Skeletal muscle tissue (tissue), 3 donors: ENCODE measurements at regions not wholly inside any gene's neighbourhood (a gene's known extent, or its start where the extent isn't known, plus 50 kb on each side); places are given as distances from the start of the nearest gene placed in this dataset.

ENCODE experiments used
- H3K27ac ChIP-seq: one replicate; pipeline ENCODE4 v1.7.0; 2013; ENCODE audit warnings: mild to moderate bottlenecking, low read depth, low read length, inconsistent platforms
- H3K27me3 ChIP-seq, 3 donors: one replicate each; pipeline ENCODE4 v1.7.0; 2013; ENCODE audit warnings: low read length in 3 of 3; ENCODE audit not compliant: control insufficient read depth in 3 of 3, insufficient read depth in 3 of 3
- H3K36me3 ChIP-seq, 3 donors: one replicate each; pipeline ENCODE4 v1.7.0; 2013; ENCODE audit warnings: low read length in 3 of 3; ENCODE audit not compliant: control insufficient read depth in 3 of 3, insufficient read depth in 3 of 3
- H3K4me1 ChIP-seq, 3 donors: one replicate each; pipeline ENCODE4 v1.7.0; 2013; ENCODE audit warnings: low read length in 3 of 3, mild to moderate bottlenecking in 3 of 3; ENCODE audit not compliant: control insufficient read depth in 3 of 3, insufficient read depth in 3 of 3
- H3K4me3 ChIP-seq, 3 donors: one replicate each; pipeline ENCODE4 v1.7.0; 2013; ENCODE audit warnings: low read length in 3 of 3
- H3K9ac ChIP-seq, 3 donors: one replicate each; pipeline ENCODE4 v1.7.0; 2013; ENCODE audit warnings: low read length in 3 of 3, mild to moderate bottlenecking in 3 of 3, moderate library complexity in 2 of 3, low read depth in 1 of 3
- H3K9me3 ChIP-seq, 3 donors: one replicate each; pipeline ENCODE4 v1.7.0; 2013; ENCODE audit warnings: low read length in 3 of 3; ENCODE audit not compliant: control insufficient read depth in 3 of 3
- donor health status: Osteomylitis.

GRCh38 chr20:41923624-41924023 lies 305.4 kb upstream of the CHD6 start:
- Histone ChIP-seq H3K27me3 (peaks cover 0 to 7% (median 0%) of the 10 kb centered on the region in 3 donors), H3K9me3 (no peaks in the 10 kb centered on the region), H3K27ac (no peak overlapping the region), H3K36me3 (no peaks in the 10 kb centered on the region), H3K4me3 (no peak overlapping the region), H3K4me1 (no peaks in the 10 kb centered on the region), H3K9ac (no peak overlapping the region)

GRCh38 chr20:41913146-41913545 lies 295.0 kb upstream of the CHD6 start:
- Histone ChIP-seq H3K9ac (no peak overlapping the region), H3K36me3 (no peaks in the 10 kb centered on the region), H3K9me3 (peaks cover 0 to 2% (median 0%) of the 10 kb centered on the region in 3 donors), H3K27me3 (peaks cover 0 to 3% (median 0%) of the 10 kb centered on the region in 3 donors), H3K4me1 (no peaks in the 10 kb centered on the region), H3K27ac (no peak overlapping the region), H3K4me3 (no peak overlapping the region)

DNA sequence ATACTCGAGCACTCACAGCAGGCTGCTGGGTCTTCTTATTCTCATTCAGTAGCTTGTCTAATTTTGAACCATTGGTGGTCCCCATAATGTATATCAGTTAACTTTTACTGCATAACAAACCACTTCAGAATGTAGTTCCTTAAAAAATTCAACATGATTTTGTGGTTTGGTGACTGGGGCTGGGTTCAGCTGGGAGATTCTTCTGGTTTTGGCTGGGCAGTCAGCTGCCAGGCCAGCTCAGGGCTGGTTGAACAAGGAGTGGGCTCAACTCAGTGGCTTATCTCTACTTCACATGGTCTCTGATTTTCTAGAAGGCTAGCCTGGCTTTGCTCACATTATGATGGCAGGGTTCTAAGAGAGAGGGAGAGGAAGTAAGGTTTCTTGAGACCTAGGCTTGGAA lies 292.4 kb upstream of the CHD6 start:
- no peak overlapping the region for H3K4me3 ChIP-seq
- H3K27me3 ChIP-seq, result no peaks in the 10 kb centered on the region
- no peak overlapping the region for H3K9ac ChIP-seq
- H3K36me3 ChIP-seq, result no peaks in the 10 kb centered on the region
- no peaks in the 10 kb centered on the region for H3K4me1 ChIP-seq
- H3K9me3 ChIP-seq, result peaks cover 0 to 2% (median 0%) of the 10 kb centered on the region in 3 donors
- no peak overlapping the region for H3K27ac ChIP-seq

DNA sequence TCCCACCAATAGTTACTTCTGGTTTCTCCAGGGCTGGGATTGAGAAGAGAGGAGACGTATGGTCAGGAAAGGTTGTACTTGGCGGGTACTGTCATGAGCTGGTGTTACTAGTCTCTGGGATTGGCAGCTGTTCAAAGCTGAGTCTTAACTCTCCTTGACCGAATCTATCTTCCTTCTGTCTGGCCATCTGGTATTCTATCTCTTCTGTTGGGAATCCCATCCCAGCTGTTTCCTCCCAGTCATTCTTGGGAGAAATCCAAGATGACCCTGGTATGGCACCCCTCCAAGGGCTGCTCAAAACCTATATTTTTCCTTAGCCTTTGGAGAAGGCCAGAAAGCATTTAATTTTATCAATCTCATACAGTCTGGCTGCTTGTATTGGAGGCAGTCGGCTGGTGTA lies 287.0 kb upstream of the CHD6 start:
- no peaks in the 10 kb centered on the region for H3K4me1 ChIP-seq
- H3K27me3 ChIP-seq, result peaks cover 0 to 4% (median 0%) of the 10 kb centered on the region in 3 donors
- no peaks in the 10 kb centered on the region for H3K9me3 ChIP-seq
- no peak overlapping the region for H3K27ac ChIP-seq
- H3K4me3 ChIP-seq, result no peak overlapping the region
- H3K36me3 ChIP-seq, result no peaks in the 10 kb centered on the region
- H3K9ac ChIP-seq, result no peak overlapping the region

DNA sequence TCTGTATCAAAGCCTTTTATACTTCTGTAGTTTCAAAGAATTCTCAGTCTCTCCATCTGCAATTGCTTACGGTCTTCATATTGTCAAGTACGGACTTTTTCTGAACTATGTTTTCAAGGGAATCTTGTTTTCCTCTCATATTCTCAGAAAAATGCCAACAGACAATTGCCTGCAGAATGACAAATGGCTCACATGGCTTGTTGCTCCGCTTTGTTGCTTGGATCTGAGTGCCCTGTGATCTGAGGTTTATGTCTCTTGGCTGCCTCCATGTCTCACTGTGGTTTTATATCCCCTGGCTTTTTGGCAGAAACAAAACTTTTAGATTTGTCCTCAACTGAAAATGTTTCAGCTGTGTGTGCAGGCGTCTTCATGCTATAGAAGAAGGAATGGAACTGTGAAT lies 285.4 kb upstream of the CHD6 start:
- Histone ChIP-seq H3K27ac (no peak overlapping the region), H3K27me3 (peaks cover 0 to 4% (median 0%) of the 10 kb centered on the region in 3 donors), H3K9ac (no peak overlapping the region), H3K9me3 (no peaks in the 10 kb centered on the region), H3K36me3 (no peaks in the 10 kb centered on the region), H3K4me1 (no peaks in the 10 kb centered on the region), H3K4me3 (no peak overlapping the region)

DNA sequence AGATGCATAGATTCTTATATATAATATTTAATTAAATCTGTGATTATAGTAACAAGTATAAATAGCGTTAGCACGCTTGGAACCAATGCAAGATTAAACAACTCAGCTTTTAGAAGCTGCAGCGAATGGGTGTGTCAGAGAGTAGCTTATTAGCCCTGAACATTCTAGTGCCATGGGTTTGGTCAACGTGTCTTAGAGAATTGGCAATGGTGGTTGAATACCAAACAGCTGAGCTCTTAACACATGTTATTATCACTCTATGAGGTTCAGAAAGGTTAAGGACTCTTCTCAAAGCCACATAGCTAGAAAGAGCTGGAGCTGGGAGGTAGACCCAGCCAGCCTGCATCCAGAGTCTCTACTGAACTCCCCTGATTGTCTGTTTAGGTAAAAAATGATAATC lies 284.2 kb upstream of the CHD6 start:
- H3K9me3 ChIP-seq, result no peaks in the 10 kb centered on the region
- H3K4me3 ChIP-seq, result no peak overlapping the region
- H3K36me3 ChIP-seq, result no peaks in the 10 kb centered on the region
- H3K27me3 ChIP-seq, result peaks cover 0 to 8% (median 0%) of the 10 kb centered on the region in 3 donors
- H3K4me1 ChIP-seq, result no peaks in the 10 kb centered on the region
- no peak overlapping the region for H3K9ac ChIP-seq
- H3K27ac ChIP-seq, result no peak overlapping the region

DNA sequence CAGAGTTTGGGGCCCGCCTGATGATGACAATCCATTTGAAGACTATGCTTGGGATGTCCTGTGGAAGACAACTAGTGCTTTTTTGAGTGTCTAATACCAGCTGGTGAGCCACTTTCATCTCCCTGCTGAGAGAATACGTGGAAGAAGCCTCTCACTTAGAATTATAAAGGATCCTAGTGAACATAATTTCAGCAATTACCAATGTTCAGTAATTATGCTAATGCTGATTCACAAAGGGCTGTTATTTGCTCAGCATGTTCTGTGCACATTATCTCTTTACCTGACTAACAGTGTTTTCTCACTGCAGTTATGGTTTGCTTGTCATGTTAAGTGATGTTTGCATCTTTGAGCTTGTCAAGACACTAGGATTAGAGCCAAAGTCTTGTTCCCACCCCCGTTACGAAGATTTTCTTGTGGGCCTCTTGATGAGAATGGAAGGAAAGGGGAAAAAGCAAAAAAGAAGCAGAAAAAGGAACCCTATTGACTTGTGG lies 282.1 kb upstream of the CHD6 start:
- Histone ChIP-seq H3K9ac (no peak overlapping the region), H3K36me3 (no peaks in the 10 kb centered on the region), H3K9me3 (no peaks in the 10 kb centered on the region), H3K4me1 (no peaks in the 10 kb centered on the region), H3K27me3 (peaks cover 0 to 8% (median 0%) of the 10 kb centered on the region in 3 donors), H3K27ac (no peak overlapping the region), H3K4me3 (no peak overlapping the region)

DNA sequence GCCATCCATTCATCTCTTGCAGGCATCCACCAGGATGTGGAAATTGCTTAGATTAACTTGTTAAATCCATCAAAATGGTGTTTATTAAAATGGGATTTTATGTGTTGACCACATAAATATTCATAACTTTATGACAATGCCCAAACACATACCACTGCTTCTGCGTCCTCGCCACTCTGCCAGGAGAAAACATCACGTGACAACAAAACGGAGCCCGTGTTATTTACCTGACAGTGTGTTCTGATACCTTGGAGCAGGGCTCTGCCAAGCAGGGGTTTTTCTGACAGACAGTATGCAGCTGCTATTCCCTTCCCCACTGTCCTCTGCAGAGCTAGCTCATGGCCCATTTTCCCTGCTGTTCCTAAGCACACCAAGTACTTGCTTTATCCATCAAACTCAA lies 279.5 kb upstream of the CHD6 start:
- Histone ChIP-seq H3K36me3 (no peaks in the 10 kb centered on the region), H3K27me3 (peaks cover 0 to 9% (median 0%) of the 10 kb centered on the region in 3 donors), H3K9me3 (no peaks in the 10 kb centered on the region), H3K9ac (no peak overlapping the region), H3K4me3 (no peak overlapping the region), H3K27ac (no peak overlapping the region), H3K4me1 (no peaks in the 10 kb centered on the region)

DNA sequence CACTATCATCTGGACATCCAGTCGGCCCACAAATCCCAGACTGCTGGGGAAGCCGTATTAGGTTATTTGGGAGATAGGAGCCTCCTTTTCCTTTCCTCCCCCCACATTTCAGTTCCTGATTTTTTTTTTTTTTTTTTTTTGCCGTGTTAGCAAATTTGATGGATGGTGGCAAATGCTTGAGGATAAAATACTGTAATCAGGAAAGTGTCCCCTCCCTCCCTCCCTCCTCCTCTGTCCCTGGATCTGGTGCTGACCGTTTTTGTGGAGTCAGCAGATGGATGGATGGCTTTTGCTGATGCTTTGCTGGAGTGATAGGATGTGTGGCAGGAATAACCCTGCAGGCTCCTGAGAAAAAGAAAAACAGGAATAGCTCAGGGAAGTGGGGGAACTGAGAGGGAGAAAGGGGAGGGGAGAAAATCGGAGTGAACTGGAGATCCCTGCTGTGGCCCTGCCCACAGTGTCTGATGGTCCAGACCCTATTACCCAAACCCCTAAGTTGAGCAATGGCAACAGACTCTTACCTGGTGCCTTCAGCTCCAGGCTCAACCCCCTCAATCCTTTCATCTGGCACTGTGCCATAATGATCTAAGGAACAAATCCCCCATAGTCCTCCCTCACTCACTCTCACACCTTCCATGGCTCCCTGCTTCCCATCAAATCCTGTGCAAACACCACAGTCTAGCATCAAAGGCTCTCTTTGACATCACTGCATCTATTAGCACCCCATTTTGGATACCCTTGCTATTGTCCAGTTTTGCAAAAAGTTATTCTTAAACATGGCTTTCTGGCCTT lies 277.3 kb upstream of the CHD6 start:
- Histone ChIP-seq H3K9ac (no peak overlapping the region), H3K9me3 (no peaks in the 10 kb centered on the region), H3K27me3 (peaks cover 0 to 8% (median 0%) of the 10 kb centered on the region in 3 donors), H3K27ac (no peak overlapping the region), H3K4me1 (no peaks in the 10 kb centered on the region), H3K36me3 (no peaks in the 10 kb centered on the region), H3K4me3 (no peak overlapping the region)

DNA sequence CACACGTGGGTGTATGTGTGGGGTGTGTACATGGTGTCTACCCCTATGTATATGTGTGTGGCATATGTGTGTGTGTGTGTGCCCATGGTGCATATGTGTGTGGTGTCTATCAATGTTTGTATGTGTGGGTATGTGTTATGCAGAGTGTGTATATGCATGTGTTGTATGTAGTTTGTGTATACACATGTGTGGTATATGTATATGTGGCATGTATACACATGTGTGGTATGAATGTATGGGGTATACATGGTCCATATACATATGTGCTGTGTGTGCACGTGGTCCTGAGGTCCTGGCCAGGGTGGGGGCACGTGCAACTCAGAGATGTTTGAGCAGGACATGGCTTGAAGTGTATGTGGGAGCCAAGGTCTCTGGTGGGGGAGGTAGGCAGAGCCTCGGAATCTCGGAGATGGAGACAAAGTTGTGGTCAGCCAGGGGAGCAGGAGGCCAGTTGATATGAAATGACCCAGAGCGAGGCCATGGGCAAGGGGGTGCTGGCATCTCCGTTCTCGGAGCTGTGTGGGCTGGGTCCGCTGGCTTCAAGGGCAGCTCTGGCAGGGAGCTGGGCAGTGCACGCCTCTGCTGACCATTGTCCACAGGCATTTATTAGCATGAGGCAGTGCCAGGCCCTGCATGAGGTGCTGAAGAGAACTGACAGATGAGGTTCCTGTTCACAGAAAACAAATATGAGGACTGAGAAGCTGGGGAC lies 276.2 kb upstream of the CHD6 start:
- H3K27ac ChIP-seq, result no peak overlapping the region
- no peak overlapping the region for H3K9ac ChIP-seq
- peaks cover 0 to 8% (median 0%) of the 10 kb centered on the region in 3 donors for H3K27me3 ChIP-seq
- no peaks in the 10 kb centered on the region for H3K36me3 ChIP-seq
- no peaks in the 10 kb centered on the region for H3K4me1 ChIP-seq
- no peaks in the 10 kb centered on the region for H3K9me3 ChIP-seq
- no peak overlapping the region for H3K4me3 ChIP-seq
